GM12878 (cell line): ENCODE measurements at regions not wholly inside any gene's neighbourhood (a gene's known extent, or its start where the extent isn't known, plus 50 kb on each side); places are given as distances from the start of the nearest gene placed in this dataset.

Experiments used
- MXI1 ChIP-seq: fragments of 150-350 bp; IDR thresholded peaks from 2 replicates; pipeline ENCODE4 v1.6.1; 2011; ENCODE audit warnings: low read depth, mild to moderate bottlenecking, inconsistent platforms, low read length, improper control_type of control experiment
- NBN ChIP-seq: fragments of 450-650 bp; IDR thresholded peaks from 2 replicates; pipeline ENCODE4 v1.6.1; 2016
- NRF1 ChIP-seq: conservative IDR thresholded peaks from 2 replicates; pipeline ENCODE4 v1.6.1; 2011; ENCODE audit warnings: mild to moderate bottlenecking, low read depth, low read length, improper control_type of control experiment
- RELA ChIP-seq: fragments of 450-650 bp; IDR thresholded peaks from 2 replicates; pipeline ENCODE4 v1.8.0; 2014; ENCODE audit warnings: borderline replicate concordance; ENCODE audit not compliant: partially characterized antibody
- REST ChIP-seq: IDR thresholded peaks from 2 replicates; pipeline ENCODE4 v1.6.1; 2012; ENCODE audit warnings: mild to moderate bottlenecking, low read depth, low read length
- SMAD5 ChIP-seq: IDR thresholded peaks from 2 replicates; pipeline ENCODE4 v1.6.1; 2016; ENCODE audit warnings: antibody characterized with exemption, low read depth
- SMC3 ChIP-seq: IDR thresholded peaks from 2 replicates; pipeline ENCODE4 v1.6.1; 2011; ENCODE audit warnings: low read length, improper control_type of control experiment, borderline replicate concordance
- SRF ChIP-seq, 2 experiments: IDR thresholded peaks; 2 replicates each; pipeline ENCODE4 v1.6.1; 2011; ENCODE audit warnings: low read depth in 2 of 2, low read length in 2 of 2, mild to moderate bottlenecking in 1 of 2, moderate library complexity in 1 of 2
- USF2 ChIP-seq: IDR thresholded peaks from 2 replicates; pipeline ENCODE4 v1.6.1; 2011; ENCODE audit warnings: low read depth, low read length, improper control_type of control experiment, borderline replicate concordance
- ZBTB4 ChIP-seq: fragments of 450-650 bp; formaldehyde crosslinking; IDR thresholded peaks from 2 replicates; pipeline ENCODE4 v1.4.0; 2022; ENCODE audit warnings: mild to moderate bottlenecking, moderate library complexity
- ZNF687 ChIP-seq: fragments of 450-650 bp; IDR thresholded peaks from 2 replicates; pipeline ENCODE4 v1.6.1; 2017; ENCODE audit warnings: mild to moderate bottlenecking, moderate library complexity

GRCh38 chr6:23875006-23875405 is 251.0 kb upstream of the NRSN1 start (continued):
- TF ChIP-seq REST (no peak), SMAD5 (no peak), ZBTB4 (no peak), SRF (IDR thresholded peaks at IDR 0.05; ENCODE audit: low read depth in 2 of 2, low read length in 2 of 2) (no peak), MXI1 (no peak), SMC3 (no peak), RELA (no peak), NRF1 (no peak), ZNF687 (no peak), USF2 (no peak), NBN (no peak)
- TF ChIP-seq, all 136 proteins: peak for 0
